ENCODE measurements at regions not wholly inside any gene's neighbourhood (a gene's known extent, or its start where the extent isn't known, plus 50 kb on each side); places are given as distances from the start of the nearest gene placed in this dataset.

GRCh38 chr7:81470724-81471379, 299.0 kb downstream of the HGF start:
- TF ChIP-seq CTCF (conservative IDR thresholded peaks at IDR 0.05 in 1 of 2, IDR thresholded peaks at IDR 0.05 in 1 of 2; ENCODE audit: low read depth in 1 of 2, low read length in 2 of 2) (no peak), EZH2 (IDR thresholded peaks at IDR 0.05; ENCODE audit: low read length, missing control alignments) (no peak)

Data from fibroblast of lung (primary cell).